ENCODE measurements at regions not wholly inside any gene's neighbourhood (a gene's known extent, or its start where the extent isn't known, plus 50 kb on each side); places are given as distances from the start of the nearest gene placed in this dataset.

GRCh38 chrX:126886997-126887396, 67.5 kb downstream of the PRR32 start:
- WGBS, 2 donors (ENCODE audit: low coverage in 1 of 2) = 89 to 100% methylated on average over 1 of the region's 1 CpG
- TF ChIP-seq POLR2AphosphoS5 (IDR thresholded peaks at IDR 0.05) = no peak
- TF ChIP-seq, protein P1, sequence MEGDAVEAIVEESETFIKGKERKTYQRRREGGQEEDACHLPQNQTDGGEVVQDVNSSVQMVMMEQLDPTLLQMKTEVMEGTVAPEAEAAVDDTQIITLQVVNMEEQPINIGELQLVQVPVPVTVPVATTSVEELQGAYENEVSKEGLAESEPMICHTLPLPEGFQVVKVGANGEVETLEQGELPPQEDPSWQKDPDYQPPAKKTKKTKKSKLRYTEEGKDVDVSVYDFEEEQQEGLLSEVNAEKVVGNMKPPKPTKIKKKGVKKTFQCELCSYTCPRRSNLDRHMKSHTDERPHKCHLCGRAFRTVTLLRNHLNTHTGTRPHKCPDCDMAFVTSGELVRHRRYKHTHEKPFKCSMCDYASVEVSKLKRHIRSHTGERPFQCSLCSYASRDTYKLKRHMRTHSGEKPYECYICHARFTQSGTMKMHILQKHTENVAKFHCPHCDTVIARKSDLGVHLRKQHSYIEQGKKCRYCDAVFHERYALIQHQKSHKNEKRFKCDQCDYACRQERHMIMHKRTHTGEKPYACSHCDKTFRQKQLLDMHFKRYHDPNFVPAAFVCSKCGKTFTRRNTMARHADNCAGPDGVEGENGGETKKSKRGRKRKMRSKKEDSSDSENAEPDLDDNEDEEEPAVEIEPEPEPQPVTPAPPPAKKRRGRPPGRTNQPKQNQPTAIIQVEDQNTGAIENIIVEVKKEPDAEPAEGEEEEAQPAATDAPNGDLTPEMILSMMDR (IDR thresholded peaks at IDR 0.05) = no peak
- no peak for TF ChIP-seq EP300 (IDR thresholded peaks at IDR 0.05; ENCODE audit: low read depth)
- no peak for TF ChIP-seq POLR2A (IDR thresholded peaks at IDR 0.05)
- Histone ChIP-seq H3K9me3 (no peaks in the 10 kb centered on the region), H3K4me1 (no peaks in the 10 kb centered on the region), H3K4me3 (no peak overlapping the region), H3K36me3 (no peaks in the 10 kb centered on the region), H3K27ac (no peak overlapping the region), H3K27me3 (no peaks in the 10 kb centered on the region)
- in situ Hi-C loops (cut with MboI; ENCODE audit: low pct_ligation_motif_present in 1 of 4, low pct_unique_long_range_greater_than_20kb in 1 of 4, low sequenced_read_pairs in 3 of 4) = no loop called here
- DNase-seq = no peak
- intact Hi-C loops (cut with DNase I; ENCODE audit: low total_unique reads) = no loop called here

GRCh38 chrX:126900937-126901336, 81.4 kb downstream of the PRR32 start:
- 83% methylated on average over 3 of the region's 3 CpGs; no CpG with 5 or more reads in 1 of the 2 donors for WGBS, 2 donors (ENCODE audit: low coverage in 1 of 2)
- no peaks in the 10 kb centered on the region for H3K27me3 ChIP-seq
- H3K36me3 ChIP-seq = no peaks in the 10 kb centered on the region
- TF ChIP-seq EP300 (IDR thresholded peaks at IDR 0.05; ENCODE audit: low read depth) (no peak), POLR2AphosphoS5 (IDR thresholded peaks at IDR 0.05) (no peak), POLR2A (IDR thresholded peaks at IDR 0.05) (no peak)
- TF ChIP-seq, protein P1 (IDR thresholded peaks at IDR 0.05) = no peak
- DNase-seq = no peak
- H3K27ac ChIP-seq = no peak overlapping the region
- intact Hi-C loops (cut with DNase I; ENCODE audit: low total_unique reads) (no loop called here), in situ Hi-C loops (cut with MboI; ENCODE audit: low pct_ligation_motif_present in 1 of 4, low pct_unique_long_range_greater_than_20kb in 1 of 4, low sequenced_read_pairs in 3 of 4) (no loop called here)
- H3K4me3 ChIP-seq = no peak overlapping the region
- H3K9me3 ChIP-seq = no peaks in the 10 kb centered on the region
- H3K4me1 ChIP-seq = no peaks in the 10 kb centered on the region

GRCh38 chrX:126929071-126929470, 109.5 kb downstream of the PRR32 start:
- Histone ChIP-seq H3K4me1 (no peaks in the 10 kb centered on the region), H3K27ac (no peak overlapping the region), H3K9me3 (no peaks in the 10 kb centered on the region), H3K36me3 (no peaks in the 10 kb centered on the region), H3K27me3 (no peaks in the 10 kb centered on the region), H3K4me3 (no peak overlapping the region)
- in situ Hi-C loops (cut with MboI; ENCODE audit: low pct_ligation_motif_present in 1 of 4, low pct_unique_long_range_greater_than_20kb in 1 of 4, low sequenced_read_pairs in 3 of 4) = no loop called here
- DNase-seq = no peak
- intact Hi-C loops (cut with DNase I; ENCODE audit: low total_unique reads) = no loop called here
- WGBS, 2 donors (ENCODE audit: low coverage in 1 of 2) = 100% methylated on average over 1 of the region's 1 CpG; no CpG with 5 or more reads in 1 of the 2 donors
- TF ChIP-seq EP300 (IDR thresholded peaks at IDR 0.05; ENCODE audit: low read depth) (no peak), POLR2AphosphoS5 (IDR thresholded peaks at IDR 0.05) (no peak), POLR2A (IDR thresholded peaks at IDR 0.05) (no peak)
- TF ChIP-seq, protein P1 (IDR thresholded peaks at IDR 0.05) = no peak

GRCh38 chrX:126967225-126967624, 147.7 kb downstream of the PRR32 start:
- WGBS, 2 donors (ENCODE audit: low coverage in 1 of 2) = 76 to 85% methylated on average over 3 of the region's 3 CpGs
- Histone ChIP-seq H3K27ac (no peak overlapping the region), H3K4me3 (no peak overlapping the region), H3K9me3 (no peaks in the 10 kb centered on the region), H3K27me3 (no peaks in the 10 kb centered on the region), H3K36me3 (no peaks in the 10 kb centered on the region), H3K4me1 (no peaks in the 10 kb centered on the region)
- intact Hi-C loops (cut with DNase I; ENCODE audit: low total_unique reads) (no loop called here), in situ Hi-C loops (cut with MboI; ENCODE audit: low pct_ligation_motif_present in 1 of 4, low pct_unique_long_range_greater_than_20kb in 1 of 4, low sequenced_read_pairs in 3 of 4) (no loop called here)
- no peak for DNase-seq
- TF ChIP-seq EP300 (IDR thresholded peaks at IDR 0.05; ENCODE audit: low read depth) (no peak), POLR2A (IDR thresholded peaks at IDR 0.05) (no peak), POLR2AphosphoS5 (IDR thresholded peaks at IDR 0.05) (no peak)
- TF ChIP-seq, protein P1 (IDR thresholded peaks at IDR 0.05) = no peak

Measured in transverse colon (tissue), 4 donors.